Frontal cortex (tissue), 3 donors: ENCODE measurements at regions not wholly inside any gene's neighbourhood (a gene's known extent, or its start where the extent isn't known, plus 50 kb on each side); places are given as distances from the start of the nearest gene placed in this dataset.

Experiments
- DNase-seq, 2 donors: peaks; one replicate each; pipeline ENCODE4 v3.0.0; 2012; ENCODE audit warnings: low spot score in 2 of 2
- FAIRE-seq: peaks from 2 replicates; lab custom pipeline; 2012; peaks lifted over from hg19 to GRCh38; lab: Jason Lieb, UNC
- donor health status: control.
- donor health status: control.
- donor health status: control.

DNA sequence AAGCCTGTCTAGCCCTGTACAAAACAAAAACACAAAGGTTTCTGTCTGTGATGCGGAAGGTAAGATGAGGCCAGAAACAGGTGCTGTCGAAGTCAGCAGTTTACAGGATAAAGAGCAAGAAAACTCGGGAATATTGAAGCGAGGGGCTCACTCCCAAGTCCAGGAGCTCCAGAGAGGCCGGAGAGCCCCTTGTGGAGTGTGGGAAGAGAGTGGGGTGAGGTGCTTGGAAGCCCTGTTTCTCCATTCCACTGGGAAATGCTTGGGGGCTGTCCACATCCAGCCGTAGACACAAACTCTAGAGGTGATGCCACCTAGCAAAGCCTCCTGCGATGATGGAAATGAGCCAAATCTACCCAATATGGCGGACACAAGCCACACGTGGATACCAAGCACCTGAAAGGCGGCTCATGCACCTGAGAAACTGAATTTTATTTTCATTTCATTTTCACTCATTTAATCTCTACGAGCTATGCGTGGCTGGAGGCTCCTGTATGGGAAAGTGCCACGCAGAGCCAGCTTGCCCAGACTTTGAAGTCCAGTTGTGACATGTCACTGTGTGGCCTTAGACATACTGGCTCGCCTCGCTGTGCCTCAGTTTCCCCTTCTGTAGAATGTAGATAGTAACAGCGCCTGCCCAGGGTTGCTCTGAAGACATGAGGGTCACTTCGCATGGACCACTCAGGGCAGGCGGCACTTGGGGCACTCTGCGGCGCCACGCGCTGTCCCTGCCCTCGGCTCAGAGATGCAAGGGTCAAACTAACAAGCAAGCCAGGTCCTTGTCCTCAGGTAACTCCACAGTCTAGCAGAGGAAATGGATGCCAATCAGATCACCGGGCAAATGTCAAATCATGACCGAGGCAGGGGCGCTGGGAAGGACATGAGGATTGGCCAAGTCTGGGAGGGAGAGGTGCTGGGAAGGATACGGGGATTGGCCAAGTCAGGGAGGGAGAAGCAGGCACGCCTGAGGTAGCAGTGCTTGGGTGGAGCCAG lies 684.7 kb downstream of the TBC1D22A start:
- DNase-seq (no peak), FAIRE-seq (no peak)

DNA sequence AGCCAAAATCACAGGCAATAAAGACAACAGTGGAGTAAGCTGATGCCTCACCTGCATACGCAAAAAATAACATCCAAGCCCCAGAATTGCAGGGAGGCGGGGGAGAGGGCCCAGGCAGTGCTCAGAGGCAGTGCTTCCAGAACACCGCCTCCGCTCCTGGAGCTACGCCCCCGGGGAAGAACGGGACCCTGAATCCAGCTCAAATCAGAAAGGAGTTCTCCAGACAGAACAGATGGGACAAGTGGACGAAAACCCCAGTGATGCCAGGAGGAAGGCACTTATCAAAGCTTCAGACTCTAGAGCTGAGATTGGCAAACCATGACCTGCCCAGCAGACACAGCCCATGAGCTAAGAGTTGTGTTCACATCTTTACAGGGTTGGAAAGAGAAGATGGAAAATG lies 683.9 kb downstream of the TBC1D22A start:
- DNase-seq, result no peak
- no peak for FAIRE-seq

DNA sequence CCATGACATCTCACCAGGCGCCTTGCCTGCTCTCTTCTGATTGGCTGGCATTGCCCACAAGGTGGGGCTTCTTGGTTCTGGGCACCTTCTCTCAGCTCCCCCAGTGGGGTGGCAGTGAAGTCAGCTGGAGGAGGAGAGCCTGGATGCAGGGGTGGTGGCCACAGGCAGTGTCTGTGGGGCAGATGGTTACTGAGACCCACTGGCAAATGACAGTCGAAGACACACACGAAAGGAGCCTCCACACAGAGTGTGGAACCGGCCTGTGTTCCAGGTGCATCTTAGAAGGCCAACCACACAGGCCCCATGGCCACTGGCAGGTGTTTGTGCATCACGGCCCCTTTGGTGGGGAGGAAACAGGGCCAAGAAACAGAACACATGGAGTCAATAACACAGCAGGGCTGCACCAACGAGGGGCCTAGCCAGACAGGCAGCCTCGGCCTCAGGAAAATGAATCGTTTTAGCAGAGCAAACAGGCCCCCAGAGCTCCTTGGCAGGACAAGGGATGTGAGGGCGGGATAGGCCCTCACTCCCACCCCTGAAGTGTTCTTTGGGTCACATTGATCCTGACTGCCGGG lies 683.4 kb downstream of the TBC1D22A start:
- DNase-seq (no peak), FAIRE-seq (no peak)

DNA sequence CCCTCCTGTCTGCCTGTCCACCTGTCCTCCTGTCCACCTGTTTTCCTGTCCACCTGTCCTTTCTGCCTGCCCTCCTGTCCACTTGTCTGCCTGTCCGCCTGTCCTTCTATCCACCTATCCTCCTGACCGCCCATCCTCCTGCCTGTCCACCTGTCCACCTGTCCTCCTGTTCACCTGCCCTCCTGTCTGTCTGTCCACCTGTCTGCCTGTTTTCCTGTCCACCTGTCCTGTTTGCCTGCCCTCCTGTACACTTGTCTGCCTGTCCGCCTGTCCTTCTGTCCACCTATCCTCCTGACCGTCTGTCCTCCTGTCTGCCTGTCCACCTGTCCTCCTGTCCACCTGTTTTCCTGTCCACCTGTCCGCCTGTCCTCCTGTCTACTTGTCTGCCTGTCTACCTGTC lies 682.8 kb downstream of the TBC1D22A start:
- no peak for FAIRE-seq
- no peak for DNase-seq

DNA sequence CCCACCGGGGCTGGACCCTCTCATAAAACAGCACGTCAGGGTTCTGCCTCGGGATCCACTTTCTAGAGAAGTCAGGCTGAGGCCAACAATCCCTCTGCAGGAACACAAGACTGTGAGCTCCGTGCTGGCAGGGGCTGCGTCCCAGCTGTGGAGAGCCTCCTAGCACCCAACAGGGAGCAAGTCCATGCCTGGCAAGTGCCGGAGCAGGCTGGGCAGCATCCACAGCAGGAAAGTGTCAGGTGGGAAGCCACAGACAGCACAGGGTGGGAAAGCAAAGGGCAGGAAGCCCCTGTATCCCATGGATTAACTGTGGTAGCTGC lies 682.3 kb downstream of the TBC1D22A start:
- DNase-seq, result no peak

DNA sequence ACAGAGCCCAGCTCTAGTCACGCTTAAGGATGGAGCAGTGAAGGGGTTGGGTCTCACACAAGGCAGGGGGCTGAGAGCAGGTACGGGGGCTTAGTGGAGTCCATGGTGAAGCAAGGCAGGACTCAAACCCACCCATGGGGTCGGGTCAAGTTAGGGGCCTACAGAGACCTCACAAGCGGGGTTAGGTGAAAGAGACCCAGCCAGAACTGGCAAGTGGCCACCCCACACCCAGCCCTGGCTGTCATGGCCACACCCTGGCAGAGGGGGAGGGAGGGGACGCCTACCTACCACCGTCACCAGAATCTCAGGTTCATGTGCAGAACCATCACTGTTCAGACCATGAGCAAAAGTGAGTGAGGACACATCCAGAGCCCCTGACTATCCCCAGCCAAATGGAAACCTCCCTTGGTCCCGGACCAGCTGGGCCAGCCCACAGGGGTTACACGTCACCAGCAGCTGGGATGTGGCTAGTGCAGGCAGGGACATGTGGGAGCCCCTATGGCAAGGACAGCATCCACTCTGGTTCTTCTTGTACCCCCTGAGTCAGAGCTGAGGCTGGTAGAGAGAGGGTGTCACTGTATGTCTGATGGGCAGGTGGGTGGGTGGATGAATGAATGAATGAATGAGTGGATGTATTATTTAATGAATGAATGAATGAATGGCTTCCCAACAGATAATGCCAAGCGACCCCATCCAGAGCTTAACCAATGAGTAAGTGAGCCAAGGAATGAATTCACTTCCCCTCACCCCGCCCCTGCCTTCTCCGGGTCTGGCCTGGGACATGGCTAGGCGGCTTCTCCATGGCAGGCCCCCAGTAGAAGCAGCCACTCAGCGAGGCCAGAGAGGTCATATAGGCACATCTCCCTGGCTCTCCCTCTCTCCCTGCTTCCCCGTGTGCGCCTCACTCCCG lies 681.6 kb downstream of the TBC1D22A start:
- FAIRE-seq (no peak), DNase-seq (no peak)

More for the DNA sequence above, 682.3 kb downstream of the TBC1D22A start:
- no peak for FAIRE-seq

DNA sequence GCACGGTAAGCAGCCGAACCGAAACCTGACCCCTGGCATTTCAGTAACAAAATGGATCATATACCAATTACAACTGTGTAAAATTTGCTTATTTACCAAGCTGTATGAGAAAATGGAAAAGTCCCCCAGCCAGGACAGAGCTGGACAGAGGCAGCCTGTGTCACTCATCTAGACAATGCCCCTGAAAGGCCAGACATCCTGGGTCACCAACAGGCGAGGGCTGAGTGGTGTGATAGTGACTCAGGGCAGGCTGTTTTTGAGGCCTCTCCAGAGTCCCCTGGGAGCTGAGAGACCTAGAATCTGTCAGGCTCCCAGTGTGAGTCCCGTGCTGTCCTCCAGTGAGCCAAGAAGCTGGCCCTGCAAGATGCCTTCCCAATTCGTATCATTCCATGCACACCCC lies 680.4 kb downstream of the TBC1D22A start:
- FAIRE-seq (no peak), DNase-seq (no peak)

DNA sequence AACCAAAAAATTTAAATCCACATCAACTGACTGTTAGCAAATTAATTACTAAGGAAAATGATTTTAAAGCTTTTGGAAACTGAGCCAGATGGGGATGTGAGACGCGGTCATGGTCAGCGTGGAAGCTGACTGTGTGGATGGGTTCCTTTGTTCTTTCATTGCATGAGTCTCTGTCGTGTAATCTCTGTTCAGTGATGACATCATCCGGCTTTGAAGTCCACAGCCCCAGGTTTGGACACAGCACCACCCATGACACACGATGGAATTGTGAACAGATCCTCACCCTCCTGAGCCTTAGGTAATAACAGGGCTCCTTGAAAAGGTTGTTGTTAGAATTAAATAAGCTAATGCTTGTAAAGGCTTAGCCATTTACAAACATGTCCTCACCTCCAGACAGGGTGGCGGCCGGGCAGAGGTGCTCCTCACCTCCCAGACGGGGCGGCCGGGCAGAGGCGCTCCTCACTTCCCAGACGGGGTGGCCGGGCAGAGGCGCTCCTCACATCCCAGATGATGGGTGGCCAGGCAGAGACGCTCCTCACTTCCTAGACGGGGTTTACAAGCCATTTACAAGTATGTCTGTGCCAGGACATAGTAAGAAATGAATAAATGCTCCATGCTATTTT lies 677.3 kb downstream of the TBC1D22A start:
- no peak for DNase-seq
- FAIRE-seq, result no peak

DNA sequence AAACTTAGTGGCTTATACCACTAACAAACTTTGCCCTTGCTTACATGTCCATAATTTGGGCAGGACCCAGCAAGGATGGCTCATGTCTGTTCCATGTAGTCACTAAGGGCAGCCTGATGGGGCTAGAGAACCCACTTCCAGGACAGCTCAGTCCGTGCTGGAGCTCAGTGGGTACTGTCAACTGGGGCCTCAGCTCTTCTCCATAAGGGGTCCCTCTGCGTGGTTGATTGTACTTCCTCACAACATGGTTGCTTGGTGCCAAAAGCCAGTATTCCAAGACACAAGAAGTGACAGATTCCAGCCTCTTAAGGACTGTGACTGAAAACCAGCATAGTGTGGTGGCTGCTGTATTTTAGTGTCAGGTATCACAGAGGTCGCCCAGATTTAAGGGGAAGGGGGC lies 675.2 kb downstream of the TBC1D22A start:
- no peak for DNase-seq
- FAIRE-seq, result no peak

DNA sequence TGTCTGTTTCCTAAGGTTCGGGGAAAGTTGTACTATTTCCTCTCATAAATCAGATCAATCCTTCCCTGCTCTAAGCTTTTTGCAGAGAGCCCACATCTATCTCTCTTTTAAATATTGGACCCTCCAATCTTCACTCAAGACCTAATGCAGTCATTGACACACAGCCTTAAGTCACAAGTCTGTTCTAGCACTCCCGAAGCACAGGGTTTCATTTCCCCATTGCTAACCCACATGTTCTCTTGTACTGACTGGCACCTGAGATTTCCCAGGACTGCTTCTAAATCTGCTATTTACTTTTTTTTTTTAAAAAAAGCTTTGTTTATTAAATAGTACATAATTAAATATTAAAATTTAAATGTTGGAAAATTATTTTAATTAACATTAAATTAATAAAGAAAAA lies 674.7 kb downstream of the TBC1D22A start:
- DNase-seq (no peak), FAIRE-seq (peak; percentile 55)

DNA sequence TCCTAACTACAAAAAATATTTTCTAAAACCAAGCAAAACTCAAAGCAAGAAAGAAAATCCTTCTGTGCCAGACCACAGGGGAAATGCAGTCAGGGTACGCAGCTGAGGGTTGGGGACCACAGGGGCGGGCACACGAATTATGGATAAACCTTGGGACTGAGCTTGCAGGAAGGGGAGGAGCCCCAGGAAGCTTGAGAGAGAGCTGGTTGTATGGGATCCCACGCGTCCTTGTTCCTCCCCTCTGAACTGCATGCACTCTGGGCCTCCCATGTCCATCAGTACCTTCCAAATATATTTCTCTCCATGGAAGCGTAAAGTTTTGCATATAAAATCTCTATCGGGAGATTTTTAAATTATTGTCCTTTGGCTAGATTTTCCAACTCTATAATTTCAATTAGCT lies 673.4 kb downstream of the TBC1D22A start:
- DNase-seq (no peak), FAIRE-seq (no peak)

DNA sequence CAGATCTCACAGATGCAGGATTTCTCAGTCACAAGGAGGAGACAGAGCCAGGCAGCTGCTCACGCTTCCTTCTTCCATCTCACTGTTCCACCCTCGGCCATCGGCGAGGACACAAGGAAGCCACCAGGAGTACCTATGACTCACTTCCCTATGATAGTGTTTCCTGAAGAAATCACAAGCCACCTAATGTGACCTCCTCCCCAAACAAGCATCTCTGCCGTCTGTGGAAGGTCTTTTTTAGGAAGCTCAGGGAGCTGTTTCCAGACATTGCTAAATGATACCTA lies 672.7 kb downstream of the TBC1D22A start:
- FAIRE-seq, result no peak
- no peak for DNase-seq

DNA sequence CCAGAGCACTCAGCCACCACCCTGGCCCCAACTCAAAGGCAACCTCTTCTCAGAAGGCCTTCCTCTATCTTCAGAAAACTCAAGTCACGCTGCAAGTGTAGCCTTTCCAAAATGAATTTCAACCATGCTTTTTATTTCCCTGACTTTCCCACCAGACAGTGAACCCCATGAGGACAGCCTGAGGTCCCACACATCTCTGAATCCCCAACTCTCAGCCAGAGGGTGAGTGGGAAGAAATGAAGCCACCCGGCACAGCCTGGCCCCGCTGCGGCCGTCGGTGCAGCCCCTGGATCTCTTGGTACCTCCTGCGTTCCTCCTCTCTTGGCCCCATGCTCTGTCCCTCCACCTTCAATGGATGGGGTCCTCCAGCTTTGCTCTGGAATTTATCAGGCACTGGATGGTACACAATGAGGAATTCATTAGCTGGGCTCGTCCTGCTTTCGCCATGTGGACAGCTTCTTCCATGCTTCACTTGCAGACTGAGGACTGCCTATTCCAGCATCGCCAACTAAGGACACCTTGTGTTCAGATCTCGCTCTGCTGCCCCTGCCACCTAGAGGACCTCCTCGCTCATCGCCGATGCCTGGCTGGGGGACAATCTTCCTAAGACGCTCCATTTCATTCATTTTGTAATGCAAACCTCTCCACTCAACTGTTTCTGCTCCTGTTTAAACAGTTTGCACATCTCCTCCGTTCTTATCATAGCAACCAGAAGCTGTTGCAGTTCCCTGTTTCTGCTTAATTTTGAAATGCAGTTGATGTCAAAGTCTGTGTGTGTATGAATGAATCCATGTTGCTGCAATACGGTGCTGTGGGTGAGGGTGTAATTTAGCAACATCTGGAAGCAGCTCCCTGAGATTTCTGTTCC lies 672.1 kb downstream of the TBC1D22A start:
- DNase-seq (no peak), FAIRE-seq (no peak)

DNA sequence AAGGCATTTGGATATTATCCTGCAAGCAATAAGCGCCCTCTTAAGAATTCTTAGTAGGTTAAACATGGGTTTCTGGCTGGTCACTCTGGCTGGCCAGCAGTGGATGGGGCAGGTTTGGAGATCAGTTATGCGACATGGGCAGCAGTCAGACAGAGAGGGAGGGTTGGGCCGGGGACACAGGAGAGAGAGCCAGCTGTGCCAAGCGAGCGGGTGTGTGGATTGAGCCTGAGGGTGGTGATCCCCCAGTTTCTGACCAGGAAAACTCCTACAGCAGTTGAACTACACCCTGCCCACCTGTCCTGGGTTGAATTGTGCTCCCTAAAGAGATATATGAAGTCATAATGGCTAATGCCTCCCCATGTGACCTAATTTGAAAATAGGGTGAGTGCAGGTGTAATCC lies 671.2 kb downstream of the TBC1D22A start:
- no peak for FAIRE-seq

DNA sequence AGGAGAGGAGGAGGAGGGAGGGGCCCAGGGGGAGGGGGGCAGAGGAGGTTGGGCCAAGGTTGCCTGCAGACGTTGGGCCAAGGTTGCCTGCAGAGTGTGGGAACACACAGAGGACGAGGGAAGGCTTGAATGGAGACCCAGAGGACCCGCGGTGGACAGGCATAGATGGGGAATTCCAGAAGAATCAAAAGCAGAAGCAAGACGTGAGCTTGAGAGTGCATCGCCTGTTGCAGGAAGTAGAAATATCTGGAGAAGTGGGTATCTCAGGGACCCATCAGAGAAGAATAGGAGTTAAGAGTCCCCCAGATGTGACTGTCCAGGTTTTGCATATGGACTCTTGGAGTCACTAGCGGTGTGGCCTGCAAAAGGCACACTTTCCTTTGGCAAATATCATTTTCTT lies 670.2 kb downstream of the TBC1D22A start:
- no peak for FAIRE-seq
- no peak for DNase-seq

More for the DNA sequence above, 671.2 kb downstream of the TBC1D22A start:
- no peak for DNase-seq

DNA sequence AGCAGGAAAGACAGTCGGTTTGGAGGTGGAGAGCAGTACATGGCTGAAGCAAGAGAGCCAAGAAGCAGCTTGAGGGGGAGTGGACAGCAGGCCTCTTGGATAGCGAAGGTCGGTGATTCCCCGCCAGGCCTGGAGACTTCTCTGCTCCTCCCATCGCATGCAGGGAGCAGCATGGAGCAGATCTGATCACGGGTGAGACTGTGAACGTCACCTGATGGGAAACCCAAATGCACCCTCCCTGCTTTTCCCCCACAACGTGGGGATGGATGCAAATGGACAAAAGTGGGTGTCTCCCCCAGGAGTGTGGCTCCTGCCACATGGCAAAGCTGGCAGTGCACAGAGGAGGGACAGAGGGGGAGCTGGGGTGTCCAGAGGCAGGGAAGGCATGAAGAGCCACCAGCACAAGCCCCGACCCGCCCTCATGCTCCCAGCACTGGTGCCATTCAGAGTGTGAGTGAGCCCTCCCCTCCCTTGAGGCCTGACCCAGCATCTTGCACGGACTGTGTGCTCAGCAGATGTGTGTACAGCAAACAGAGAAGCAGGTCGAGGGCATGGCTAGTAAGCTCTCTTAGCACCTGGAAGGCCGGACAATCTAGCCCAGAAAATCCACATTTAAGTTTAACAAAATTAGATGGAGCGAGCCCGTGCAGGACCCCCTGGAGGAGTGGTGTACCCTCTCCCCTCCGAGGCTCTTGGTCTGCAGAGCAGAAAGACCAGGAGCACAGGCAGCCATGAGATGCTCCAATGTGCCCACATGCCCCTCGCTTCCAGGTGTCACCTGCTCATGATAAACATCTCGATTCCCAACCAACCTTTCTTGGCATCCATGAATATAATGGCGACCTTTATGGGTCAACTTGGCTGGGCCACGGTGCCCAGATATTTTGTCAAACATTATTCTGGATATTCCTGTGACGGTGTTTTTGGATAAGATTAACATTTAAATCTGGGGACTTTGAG lies 661.7 kb downstream of the TBC1D22A start:
- FAIRE-seq, result no peak
- no peak for DNase-seq

DNA sequence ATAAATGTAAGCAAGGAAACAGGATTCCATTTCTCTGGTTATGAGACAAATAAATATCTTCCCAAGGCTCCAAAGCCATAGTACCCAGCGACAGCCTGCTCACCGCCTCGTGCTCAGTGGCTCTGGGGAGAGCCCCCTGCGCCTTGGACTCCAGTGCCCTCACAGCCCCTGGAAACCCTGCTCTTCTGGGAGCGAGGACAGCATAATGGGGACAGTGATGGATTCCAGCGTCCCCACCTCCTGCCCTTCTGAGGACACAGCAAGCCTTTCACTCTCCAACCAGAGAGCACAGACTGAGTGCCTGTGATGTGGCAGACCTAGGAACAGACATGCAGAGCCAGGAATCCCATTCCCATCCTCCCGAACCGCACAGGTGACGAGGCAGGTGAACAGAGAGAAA lies 660.8 kb downstream of the TBC1D22A start:
- DNase-seq, result no peak
- FAIRE-seq, result no peak

DNA sequence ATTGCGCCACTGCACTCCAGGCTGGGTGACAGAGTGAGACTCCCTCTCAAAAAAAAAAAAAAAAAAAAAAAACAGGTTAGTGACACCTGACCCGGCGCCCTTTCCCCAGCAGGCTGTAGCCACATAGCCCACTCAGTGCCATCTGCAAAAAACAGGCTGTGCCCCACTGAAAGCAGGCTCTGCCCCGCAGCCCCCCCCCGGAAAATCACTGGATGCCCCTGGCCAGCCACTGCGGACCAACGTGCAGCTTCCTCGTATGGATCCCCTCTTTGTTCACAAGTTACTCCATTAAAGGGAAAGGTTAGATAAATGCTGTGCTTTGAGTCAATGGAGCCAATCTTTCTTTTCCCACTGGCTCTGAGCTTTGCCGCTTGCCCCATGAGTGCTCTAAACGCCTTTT lies 660.3 kb downstream of the TBC1D22A start:
- DNase-seq, result no peak
- FAIRE-seq, result no peak
